Astrocyte of the cerebellum (primary cell): ENCODE measurements at regions not wholly inside any gene's neighbourhood (a gene's known extent, or its start where the extent isn't known, plus 50 kb on each side); places are given as distances from the start of the nearest gene placed in this dataset.

ENCODE experiments used
- DNase-seq: peaks from one replicate; pipeline ENCODE4 v3.0.0-alpha.2; 2011; ENCODE audit warnings: low read depth
- H3K4me3 ChIP-seq: 2 replicates; pipeline ENCODE4 v1.5.1; 2011; ENCODE audit warnings: mild to moderate bottlenecking, low read depth, low read length, moderate library complexity
- in situ Hi-C: cut with HindIII; loops from 2 replicates; pipeline ENCODE4 v1.10.0; 2017; ENCODE audit warnings: low sequenced_read_pairs
- TF ChIP-seq, protein P1 (sequence below): IDR thresholded peaks from 2 replicates; pipeline ENCODE4 v1.5.1; 2012; ENCODE audit warnings: low read length, low read depth, moderate library complexity, mild to moderate bottlenecking; ENCODE audit errors: missing control alignments

GRCh38 chr3:45333549-45333948 lies 54.8 kb upstream of the LARS2 start:
- TF ChIP-seq, protein P1, sequence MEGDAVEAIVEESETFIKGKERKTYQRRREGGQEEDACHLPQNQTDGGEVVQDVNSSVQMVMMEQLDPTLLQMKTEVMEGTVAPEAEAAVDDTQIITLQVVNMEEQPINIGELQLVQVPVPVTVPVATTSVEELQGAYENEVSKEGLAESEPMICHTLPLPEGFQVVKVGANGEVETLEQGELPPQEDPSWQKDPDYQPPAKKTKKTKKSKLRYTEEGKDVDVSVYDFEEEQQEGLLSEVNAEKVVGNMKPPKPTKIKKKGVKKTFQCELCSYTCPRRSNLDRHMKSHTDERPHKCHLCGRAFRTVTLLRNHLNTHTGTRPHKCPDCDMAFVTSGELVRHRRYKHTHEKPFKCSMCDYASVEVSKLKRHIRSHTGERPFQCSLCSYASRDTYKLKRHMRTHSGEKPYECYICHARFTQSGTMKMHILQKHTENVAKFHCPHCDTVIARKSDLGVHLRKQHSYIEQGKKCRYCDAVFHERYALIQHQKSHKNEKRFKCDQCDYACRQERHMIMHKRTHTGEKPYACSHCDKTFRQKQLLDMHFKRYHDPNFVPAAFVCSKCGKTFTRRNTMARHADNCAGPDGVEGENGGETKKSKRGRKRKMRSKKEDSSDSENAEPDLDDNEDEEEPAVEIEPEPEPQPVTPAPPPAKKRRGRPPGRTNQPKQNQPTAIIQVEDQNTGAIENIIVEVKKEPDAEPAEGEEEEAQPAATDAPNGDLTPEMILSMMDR: peak; percentile 20
- DNase-seq: peak; percentile 20
- in situ Hi-C loops: no loop called here
- no peak overlapping the region for H3K4me3 ChIP-seq

GRCh38 chr3:45337839-45338470 lies 50.4 kb upstream of the LARS2 start:
- no peak overlapping the region for H3K4me3 ChIP-seq
- DNase-seq: no peak
- in situ Hi-C loops: no loop called here
- TF ChIP-seq, protein P1: no peak
